HEK293 (cell line): ENCODE measurements at regions not wholly inside any gene's neighbourhood (a gene's known extent, or its start where the extent isn't known, plus 50 kb on each side); places are given as distances from the start of the nearest gene placed in this dataset.

Experiments used
- CTCF ChIA-PET: fragments of 350-600 bp; formaldehyde crosslinking; extraction: SDS; loops from one replicate; lab custom pipeline; 2021; ENCODE audit warnings: antibody characterized with exemption; lab: Yijun Ruan, JAX
- POLR2A ChIA-PET: fragments of 300-600 bp; formaldehyde crosslinking; extraction: SDS; loops from one replicate; lab custom pipeline; 2020; ENCODE audit warnings: antibody characterized with exemption, inconsistent platforms; lab: Yijun Ruan, JAX
- H3K27ac ChIP-seq: fragments of 200-500 bp; sonication (Bioruptor generic); 2 replicates; pipeline ENCODE4 v1.5.1; 2014; ENCODE audit warnings: low read depth, low read length, control low read depth, inconsistent platforms; ENCODE audit errors: extremely low read depth
- H3K36me3 ChIP-seq, 2 experiments: fragments of 200-500 bp in 1 of 2; sonication (Bioruptor generic) in 1 of 2; 1 replicate in 1 of 2; 2 replicates in 1 of 2; pipeline ENCODE4 v1.5.1; 2014 to 2017; ENCODE audit warnings: inconsistent platforms in 2 of 2, low read length in 2 of 2; ENCODE audit not compliant: control insufficient read depth in 2 of 2, insufficient read depth in 1 of 2
- H3K4me1 ChIP-seq: fragments of 200-500 bp; sonication (Bioruptor generic); 2 replicates; pipeline ENCODE4 v1.5.1; 2014; ENCODE audit warnings: mild to moderate bottlenecking, low read length, inconsistent platforms; ENCODE audit not compliant: control insufficient read depth, insufficient read depth
- H3K4me3 ChIP-seq: 2 replicates; pipeline ENCODE4 v1.5.1; 2011; ENCODE audit warnings: low read depth, mild to moderate bottlenecking, control low read depth, low read length, moderate library complexity
- H3K9me3 ChIP-seq: fragments of 200-500 bp; sonication (Bioruptor generic); 2 replicates; pipeline ENCODE4 v1.5.1; 2014; ENCODE audit warnings: low read depth, low read length, inconsistent platforms; ENCODE audit not compliant: control insufficient read depth, insufficient read depth
- REPIN1 ChIP-seq: fragments of 450-650 bp; formaldehyde crosslinking; IDR thresholded peaks from 2 replicates; pipeline ENCODE4 v1.5.1; 2017; ENCODE audit warnings: missing biosample characterization, missing genetic modification characterization, low read depth
- ZBTB21 ChIP-seq: fragments of 450-650 bp; formaldehyde crosslinking; IDR thresholded peaks from 2 replicates; pipeline ENCODE4 v1.5.1; 2017; ENCODE audit warnings: missing biosample characterization, missing genetic modification characterization
- ZNF114 ChIP-seq: fragments of 450-650 bp; formaldehyde crosslinking; IDR thresholded peaks from 2 replicates; pipeline ENCODE4 v1.5.0; 2017; ENCODE audit warnings: missing biosample characterization, missing genetic modification characterization
- ZNF555 ChIP-seq: fragments of 450-650 bp; formaldehyde crosslinking; conservative IDR thresholded peaks from 2 replicates; pipeline ENCODE4 v1.5.1; 2017; ENCODE audit warnings: missing biosample characterization, mild to moderate bottlenecking, missing genetic modification characterization, inconsistent platforms
- ZNF571 ChIP-seq: fragments of 450-650 bp; formaldehyde crosslinking; IDR thresholded peaks from 2 replicates; pipeline ENCODE4 v1.5.0; 2017; ENCODE audit warnings: missing biosample characterization, missing genetic modification characterization
- ZNF585B ChIP-seq: fragments of 450-650 bp; formaldehyde crosslinking; IDR thresholded peaks from 2 replicates; pipeline ENCODE4 v1.5.1; 2016; ENCODE audit warnings: missing biosample characterization, missing genetic modification characterization
- ZNF664 ChIP-seq: fragments of 450-650 bp; formaldehyde crosslinking; IDR thresholded peaks from 2 replicates; pipeline ENCODE4 v1.5.1; 2016; ENCODE audit warnings: missing biosample characterization, missing genetic modification characterization
- ZNF837 ChIP-seq: fragments of 450-650 bp; formaldehyde crosslinking; IDR thresholded peaks from 2 replicates; pipeline ENCODE4 v1.5.1; 2016; ENCODE audit warnings: missing biosample characterization, missing genetic modification characterization
- ZSCAN30 ChIP-seq: fragments of 450-650 bp; IDR thresholded peaks from 2 replicates; pipeline ENCODE4 v1.5.1; 2018; ENCODE audit warnings: missing biosample characterization, mild to moderate bottlenecking, missing genetic modification characterization, moderate library complexity
- TF ChIP-seq, protein P1 (sequence below): sonication (generic); formaldehyde crosslinking; IDR thresholded peaks from 2 replicates; pipeline ENCODE4 v1.8.1; 2022; ENCODE audit warnings: mild to moderate bottlenecking, moderate library complexity, missing genetic modification reagents
- TF ChIP-seq, protein P2 (sequence below): fragments of 450-650 bp; IDR thresholded peaks from 2 replicates; pipeline ENCODE4 v1.5.1; 2018; ENCODE audit warnings: missing biosample characterization, missing genetic modification characterization
- TF ChIP-seq, protein P3 (sequence below): fragments of 450-650 bp; formaldehyde crosslinking; IDR thresholded peaks from 2 replicates; pipeline ENCODE4 v1.5.1; 2016; ENCODE audit warnings: missing biosample characterization, missing genetic modification characterization, low read depth
- TF ChIP-seq, protein P4 (sequence below): fragments of 450-650 bp; formaldehyde crosslinking; IDR thresholded peaks from 2 replicates; pipeline ENCODE4 v1.5.1; 2016; ENCODE audit warnings: missing biosample characterization, missing genetic modification characterization
- TF ChIP-seq, protein P5 (sequence below): fragments of 450-650 bp; formaldehyde crosslinking; IDR thresholded peaks from 2 replicates; pipeline ENCODE4 v1.5.1; 2016; ENCODE audit warnings: missing biosample characterization, missing genetic modification characterization
- TF ChIP-seq, protein P6 (sequence below): fragments of 450-650 bp; IDR thresholded peaks from 2 replicates; pipeline ENCODE4 v1.5.1; 2018; ENCODE audit warnings: missing biosample characterization, mild to moderate bottlenecking, missing genetic modification characterization

DNA sequence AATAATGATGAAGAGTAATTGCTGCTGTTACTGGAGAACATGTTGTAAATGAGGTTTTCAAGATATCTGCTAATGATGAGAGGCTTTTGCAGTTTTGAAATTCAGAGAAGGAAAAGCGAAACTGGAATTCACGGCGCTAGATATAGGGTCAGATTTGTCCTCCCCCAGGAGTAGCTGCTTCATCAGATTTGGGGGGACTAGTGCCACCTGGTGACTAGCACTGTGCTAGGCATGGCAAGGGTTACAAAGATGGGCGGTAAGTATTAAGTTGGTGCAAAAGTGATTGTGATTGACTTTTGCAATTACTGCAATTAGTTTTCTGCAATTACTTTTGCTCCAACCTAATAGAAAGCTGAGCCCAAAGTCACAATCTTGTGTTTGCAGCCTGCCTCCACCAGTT is 879.9 kb upstream of the TENM4 start:
- TF ChIP-seq ZBTB21 (tag by site-specific recombination) (no peak), ZNF114 (no peak), ZNF571 (tag by site-specific recombination) (no peak), ZNF664 (tag by site-specific recombination) (no peak), ZSCAN30 (tag by site-specific recombination) (no peak), ZNF585B (no peak), ZNF837 (tag by site-specific recombination) (no peak), ZNF555 (tag by site-specific recombination) (no peak), REPIN1 (tag by site-specific recombination) (no peak)
- TF ChIP-seq, protein P1, sequence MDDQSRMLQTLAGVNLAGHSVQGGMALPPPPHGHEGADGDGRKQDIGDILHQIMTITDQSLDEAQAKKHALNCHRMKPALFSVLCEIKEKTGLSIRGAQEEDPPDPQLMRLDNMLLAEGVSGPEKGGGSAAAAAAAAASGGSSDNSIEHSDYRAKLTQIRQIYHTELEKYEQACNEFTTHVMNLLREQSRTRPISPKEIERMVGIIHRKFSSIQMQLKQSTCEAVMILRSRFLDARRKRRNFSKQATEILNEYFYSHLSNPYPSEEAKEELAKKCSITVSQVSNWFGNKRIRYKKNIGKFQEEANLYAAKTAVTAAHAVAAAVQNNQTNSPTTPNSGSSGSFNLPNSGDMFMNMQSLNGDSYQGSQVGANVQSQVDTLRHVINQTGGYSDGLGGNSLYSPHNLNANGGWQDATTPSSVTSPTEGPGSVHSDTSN (CRISPR knock-in tag), result no peak
- TF ChIP-seq, protein P2, sequence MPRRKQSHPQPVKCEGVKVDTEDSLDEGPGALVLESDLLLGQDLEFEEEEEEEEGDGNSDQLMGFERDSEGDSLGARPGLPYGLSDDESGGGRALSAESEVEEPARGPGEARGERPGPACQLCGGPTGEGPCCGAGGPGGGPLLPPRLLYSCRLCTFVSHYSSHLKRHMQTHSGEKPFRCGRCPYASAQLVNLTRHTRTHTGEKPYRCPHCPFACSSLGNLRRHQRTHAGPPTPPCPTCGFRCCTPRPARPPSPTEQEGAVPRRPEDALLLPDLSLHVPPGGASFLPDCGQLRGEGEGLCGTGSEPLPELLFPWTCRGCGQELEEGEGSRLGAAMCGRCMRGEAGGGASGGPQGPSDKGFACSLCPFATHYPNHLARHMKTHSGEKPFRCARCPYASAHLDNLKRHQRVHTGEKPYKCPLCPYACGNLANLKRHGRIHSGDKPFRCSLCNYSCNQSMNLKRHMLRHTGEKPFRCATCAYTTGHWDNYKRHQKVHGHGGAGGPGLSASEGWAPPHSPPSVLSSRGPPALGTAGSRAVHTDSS (tag by site-specific recombination), result no peak
- TF ChIP-seq, protein P3, sequence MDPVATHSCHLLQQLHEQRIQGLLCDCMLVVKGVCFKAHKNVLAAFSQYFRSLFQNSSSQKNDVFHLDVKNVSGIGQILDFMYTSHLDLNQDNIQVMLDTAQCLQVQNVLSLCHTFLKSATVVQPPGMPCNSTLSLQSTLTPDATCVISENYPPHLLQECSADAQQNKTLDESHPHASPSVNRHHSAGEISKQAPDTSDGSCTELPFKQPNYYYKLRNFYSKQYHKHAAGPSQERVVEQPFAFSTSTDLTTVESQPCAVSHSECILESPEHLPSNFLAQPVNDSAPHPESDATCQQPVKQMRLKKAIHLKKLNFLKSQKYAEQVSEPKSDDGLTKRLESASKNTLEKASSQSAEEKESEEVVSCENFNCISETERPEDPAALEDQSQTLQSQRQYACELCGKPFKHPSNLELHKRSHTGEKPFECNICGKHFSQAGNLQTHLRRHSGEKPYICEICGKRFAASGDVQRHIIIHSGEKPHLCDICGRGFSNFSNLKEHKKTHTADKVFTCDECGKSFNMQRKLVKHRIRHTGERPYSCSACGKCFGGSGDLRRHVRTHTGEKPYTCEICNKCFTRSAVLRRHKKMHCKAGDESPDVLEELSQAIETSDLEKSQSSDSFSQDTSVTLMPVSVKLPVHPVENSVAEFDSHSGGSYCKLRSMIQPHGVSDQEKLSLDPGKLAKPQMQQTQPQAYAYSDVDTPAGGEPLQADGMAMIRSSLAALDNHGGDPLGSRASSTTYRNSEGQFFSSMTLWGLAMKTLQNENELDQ (tag by site-specific recombination), result no peak
- TF ChIP-seq, protein P4, sequence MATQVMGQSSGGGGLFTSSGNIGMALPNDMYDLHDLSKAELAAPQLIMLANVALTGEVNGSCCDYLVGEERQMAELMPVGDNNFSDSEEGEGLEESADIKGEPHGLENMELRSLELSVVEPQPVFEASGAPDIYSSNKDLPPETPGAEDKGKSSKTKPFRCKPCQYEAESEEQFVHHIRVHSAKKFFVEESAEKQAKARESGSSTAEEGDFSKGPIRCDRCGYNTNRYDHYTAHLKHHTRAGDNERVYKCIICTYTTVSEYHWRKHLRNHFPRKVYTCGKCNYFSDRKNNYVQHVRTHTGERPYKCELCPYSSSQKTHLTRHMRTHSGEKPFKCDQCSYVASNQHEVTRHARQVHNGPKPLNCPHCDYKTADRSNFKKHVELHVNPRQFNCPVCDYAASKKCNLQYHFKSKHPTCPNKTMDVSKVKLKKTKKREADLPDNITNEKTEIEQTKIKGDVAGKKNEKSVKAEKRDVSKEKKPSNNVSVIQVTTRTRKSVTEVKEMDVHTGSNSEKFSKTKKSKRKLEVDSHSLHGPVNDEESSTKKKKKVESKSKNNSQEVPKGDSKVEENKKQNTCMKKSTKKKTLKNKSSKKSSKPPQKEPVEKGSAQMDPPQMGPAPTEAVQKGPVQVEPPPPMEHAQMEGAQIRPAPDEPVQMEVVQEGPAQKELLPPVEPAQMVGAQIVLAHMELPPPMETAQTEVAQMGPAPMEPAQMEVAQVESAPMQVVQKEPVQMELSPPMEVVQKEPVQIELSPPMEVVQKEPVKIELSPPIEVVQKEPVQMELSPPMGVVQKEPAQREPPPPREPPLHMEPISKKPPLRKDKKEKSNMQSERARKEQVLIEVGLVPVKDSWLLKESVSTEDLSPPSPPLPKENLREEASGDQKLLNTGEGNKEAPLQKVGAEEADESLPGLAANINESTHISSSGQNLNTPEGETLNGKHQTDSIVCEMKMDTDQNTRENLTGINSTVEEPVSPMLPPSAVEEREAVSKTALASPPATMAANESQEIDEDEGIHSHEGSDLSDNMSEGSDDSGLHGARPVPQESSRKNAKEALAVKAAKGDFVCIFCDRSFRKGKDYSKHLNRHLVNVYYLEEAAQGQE, result no peak
- TF ChIP-seq, protein P5, sequence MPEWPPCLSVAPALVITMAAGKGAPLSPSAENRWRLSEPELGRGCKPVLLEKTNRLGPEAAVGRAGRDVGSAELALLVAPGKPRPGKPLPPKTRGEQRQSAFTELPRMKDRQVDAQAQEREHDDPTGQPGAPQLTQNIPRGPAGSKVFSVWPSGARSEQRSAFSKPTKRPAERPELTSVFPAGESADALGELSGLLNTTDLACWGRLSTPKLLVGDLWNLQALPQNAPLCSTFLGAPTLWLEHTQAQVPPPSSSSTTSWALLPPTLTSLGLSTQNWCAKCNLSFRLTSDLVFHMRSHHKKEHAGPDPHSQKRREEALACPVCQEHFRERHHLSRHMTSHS, result no peak
- TF ChIP-seq, protein P6, sequence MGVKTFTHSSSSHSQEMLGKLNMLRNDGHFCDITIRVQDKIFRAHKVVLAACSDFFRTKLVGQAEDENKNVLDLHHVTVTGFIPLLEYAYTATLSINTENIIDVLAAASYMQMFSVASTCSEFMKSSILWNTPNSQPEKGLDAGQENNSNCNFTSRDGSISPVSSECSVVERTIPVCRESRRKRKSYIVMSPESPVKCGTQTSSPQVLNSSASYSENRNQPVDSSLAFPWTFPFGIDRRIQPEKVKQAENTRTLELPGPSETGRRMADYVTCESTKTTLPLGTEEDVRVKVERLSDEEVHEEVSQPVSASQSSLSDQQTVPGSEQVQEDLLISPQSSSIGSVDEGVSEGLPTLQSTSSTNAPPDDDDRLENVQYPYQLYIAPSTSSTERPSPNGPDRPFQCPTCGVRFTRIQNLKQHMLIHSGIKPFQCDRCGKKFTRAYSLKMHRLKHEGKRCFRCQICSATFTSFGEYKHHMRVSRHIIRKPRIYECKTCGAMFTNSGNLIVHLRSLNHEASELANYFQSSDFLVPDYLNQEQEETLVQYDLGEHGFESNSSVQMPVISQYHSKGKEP, result no peak
- H3K4me3 ChIP-seq, result no peak overlapping the region
- no peaks in the 10 kb centered on the region for H3K9me3 ChIP-seq
- no peaks in the 10 kb centered on the region for H3K4me1 ChIP-seq
- H3K27ac ChIP-seq, result no peak overlapping the region
- ChIA-PET POLR2A (no interaction called here), CTCF (interaction anchor here (0.9 kb wide), 1 partner anchor 13 kb away, joined by 5 read pairs; no protein-coding TSS in a partner anchor)
- no peaks in the 10 kb centered on the region for H3K36me3 ChIP-seq
